ENCODE measurements at regions not wholly inside any gene's neighbourhood (a gene's known extent, or its start where the extent isn't known, plus 50 kb on each side); places are given as distances from the start of the nearest gene placed in this dataset.
"Not testable (repeated sequence)": the region's sequence is repeated elsewhere in the genome, so short reads cannot be mapped to it uniquely, and the experiment has no call there.

GRCh38 chr6:155861821-155862220, 406.2 kb upstream of the NOX3 start:
- TF ChIP-seq, protein P1, sequence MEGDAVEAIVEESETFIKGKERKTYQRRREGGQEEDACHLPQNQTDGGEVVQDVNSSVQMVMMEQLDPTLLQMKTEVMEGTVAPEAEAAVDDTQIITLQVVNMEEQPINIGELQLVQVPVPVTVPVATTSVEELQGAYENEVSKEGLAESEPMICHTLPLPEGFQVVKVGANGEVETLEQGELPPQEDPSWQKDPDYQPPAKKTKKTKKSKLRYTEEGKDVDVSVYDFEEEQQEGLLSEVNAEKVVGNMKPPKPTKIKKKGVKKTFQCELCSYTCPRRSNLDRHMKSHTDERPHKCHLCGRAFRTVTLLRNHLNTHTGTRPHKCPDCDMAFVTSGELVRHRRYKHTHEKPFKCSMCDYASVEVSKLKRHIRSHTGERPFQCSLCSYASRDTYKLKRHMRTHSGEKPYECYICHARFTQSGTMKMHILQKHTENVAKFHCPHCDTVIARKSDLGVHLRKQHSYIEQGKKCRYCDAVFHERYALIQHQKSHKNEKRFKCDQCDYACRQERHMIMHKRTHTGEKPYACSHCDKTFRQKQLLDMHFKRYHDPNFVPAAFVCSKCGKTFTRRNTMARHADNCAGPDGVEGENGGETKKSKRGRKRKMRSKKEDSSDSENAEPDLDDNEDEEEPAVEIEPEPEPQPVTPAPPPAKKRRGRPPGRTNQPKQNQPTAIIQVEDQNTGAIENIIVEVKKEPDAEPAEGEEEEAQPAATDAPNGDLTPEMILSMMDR (IDR thresholded peaks at IDR 0.05; ENCODE audit: low read depth, low read length): no peak
- Histone ChIP-seq H3K9me3 (ENCODE audit: low read depth) (no peaks in the 10 kb centered on the region), H3K4me3 (no peak overlapping the region), H3K27me3 (no peaks in the 10 kb centered on the region), H3K4me1 (ENCODE audit: low read depth) (no peaks in the 10 kb centered on the region), H3K36me3 (no peaks in the 10 kb centered on the region), H3K27ac (no peak overlapping the region)
- DNase-seq (ENCODE audit: low read depth in 1 of 2, low spot score in 1 of 2): no peak

DNA sequence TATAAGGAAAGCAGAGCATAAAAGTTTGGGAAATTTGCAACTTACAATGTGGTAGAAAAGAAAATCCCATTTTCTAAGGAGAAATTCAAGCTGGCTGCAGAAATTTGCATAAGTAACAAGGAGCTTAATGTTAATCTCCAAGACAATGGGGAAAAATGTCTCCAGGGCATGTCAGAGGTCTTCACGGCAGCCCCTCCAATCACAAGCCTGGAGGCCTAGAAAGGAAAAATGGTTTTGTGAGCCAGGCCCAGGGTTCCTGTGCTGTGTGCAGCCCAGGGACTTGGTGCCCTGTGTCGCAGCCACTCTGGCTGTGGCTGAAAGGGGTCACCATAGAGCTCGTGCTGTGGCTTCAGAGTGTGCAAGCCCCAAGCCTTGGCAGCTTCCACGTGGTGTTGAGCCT, 403.3 kb upstream of the NOX3 start:
- not testable (repeated sequence) for H3K27me3 ChIP-seq; H3K36me3 ChIP-seq; H3K27ac ChIP-seq; DNase-seq (ENCODE audit: low read depth in 1 of 2, low spot score in 1 of 2); H3K4me1 ChIP-seq (ENCODE audit: low read depth); H3K9me3 ChIP-seq (ENCODE audit: low read depth); H3K4me3 ChIP-seq

GRCh38 chr6:155854787-155855186, 399.1 kb upstream of the NOX3 start:
- TF ChIP-seq, protein P1 (IDR thresholded peaks at IDR 0.05; ENCODE audit: low read depth, low read length): no peak
- Histone ChIP-seq H3K27ac (no peak overlapping the region), H3K4me3 (no peak overlapping the region), H3K27me3 (no peaks in the 10 kb centered on the region), H3K9me3 (ENCODE audit: low read depth) (no peaks in the 10 kb centered on the region), H3K36me3 (no peaks in the 10 kb centered on the region), H3K4me1 (ENCODE audit: low read depth) (no peaks in the 10 kb centered on the region)
- DNase-seq (ENCODE audit: low read depth in 1 of 2, low spot score in 1 of 2): no peak

DNA sequence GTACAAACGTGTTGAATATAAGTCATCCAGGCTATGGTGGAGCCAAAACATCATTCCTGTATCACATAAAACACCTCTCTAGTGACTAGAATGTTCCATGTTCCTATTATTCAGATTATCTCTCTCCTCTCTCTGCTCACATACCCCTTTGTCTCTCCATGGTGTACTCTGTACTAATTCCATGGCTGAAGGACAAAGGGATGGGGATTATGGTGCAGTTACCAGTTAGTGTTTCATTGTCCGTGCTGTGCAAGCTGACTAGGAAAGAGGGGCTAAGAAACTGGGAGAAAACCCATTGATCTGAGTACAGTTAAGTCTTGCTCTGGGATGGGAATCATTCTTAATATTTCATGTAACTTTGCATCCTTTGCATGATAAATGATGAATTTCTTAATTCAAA, 397.4 kb upstream of the NOX3 start:
- DNase-seq (ENCODE audit: low read depth in 1 of 2, low spot score in 1 of 2): no peak
- TF ChIP-seq, protein P1 (IDR thresholded peaks at IDR 0.05; ENCODE audit: low read depth, low read length): no peak

DNA sequence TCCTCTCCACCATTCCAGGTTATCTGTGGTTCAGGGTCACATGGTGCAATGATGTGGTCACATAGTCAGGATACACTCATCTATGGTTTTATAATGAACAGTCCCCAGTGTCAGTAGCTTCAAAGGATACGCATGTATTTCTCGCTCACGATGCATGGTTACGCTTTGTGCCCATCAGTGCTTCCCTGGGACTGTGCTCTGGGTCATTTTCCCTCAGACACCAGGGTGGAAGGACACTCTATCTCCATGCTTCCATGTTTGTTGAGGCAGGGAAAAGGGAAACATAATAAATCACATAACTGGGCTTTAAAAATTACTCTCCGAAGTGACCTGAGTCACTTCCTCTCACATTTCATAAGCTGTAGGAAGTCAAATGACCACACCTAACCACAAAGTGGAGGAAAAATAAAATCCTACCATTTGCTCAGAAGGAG, 394.8 kb upstream of the NOX3 start:
- Histone ChIP-seq H3K36me3 (no peaks in the 10 kb centered on the region), H3K4me3 (no peak overlapping the region), H3K4me1 (ENCODE audit: low read depth) (no peaks in the 10 kb centered on the region), H3K27me3 (no peaks in the 10 kb centered on the region), H3K9me3 (ENCODE audit: low read depth) (no peaks in the 10 kb centered on the region), H3K27ac (no peak overlapping the region)
- peak in 1 of 2 donors; percentile 12 for DNase-seq (ENCODE audit: low read depth in 1 of 2, low spot score in 1 of 2)
- TF ChIP-seq, protein P1 (IDR thresholded peaks at IDR 0.05; ENCODE audit: low read depth, low read length): no peak

More for the DNA sequence above, 397.4 kb upstream of the NOX3 start:
- Histone ChIP-seq H3K27me3 (no peaks in the 10 kb centered on the region), H3K4me3 (no peak overlapping the region), H3K4me1 (ENCODE audit: low read depth) (no peaks in the 10 kb centered on the region), H3K27ac (no peak overlapping the region), H3K9me3 (ENCODE audit: low read depth) (no peaks in the 10 kb centered on the region), H3K36me3 (no peaks in the 10 kb centered on the region)

DNA sequence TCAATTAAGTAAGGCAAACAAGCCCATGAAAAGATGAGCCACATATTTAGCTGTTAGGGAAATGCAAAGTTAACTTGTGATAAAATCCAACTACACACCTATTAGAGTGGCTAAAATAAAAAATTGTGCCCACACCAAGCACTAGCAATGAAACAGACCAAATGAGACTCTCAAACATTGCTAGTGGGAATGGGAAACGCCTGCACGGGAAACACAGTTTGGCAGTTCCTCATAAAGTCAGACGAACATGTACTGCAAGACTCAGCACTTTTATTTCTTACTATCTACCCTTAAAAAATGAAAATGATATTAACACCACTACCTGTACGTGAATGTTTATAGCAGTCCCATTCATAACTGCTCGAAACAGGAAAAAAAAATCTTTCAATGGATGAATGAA, 392.1 kb upstream of the NOX3 start:
- H3K4me1 ChIP-seq (ENCODE audit: low read depth): no peaks in the 10 kb centered on the region
- H3K4me3 ChIP-seq: no peak overlapping the region
- no peak for DNase-seq (ENCODE audit: low read depth in 1 of 2, low spot score in 1 of 2)
- TF ChIP-seq, protein P1 (IDR thresholded peaks at IDR 0.05; ENCODE audit: low read depth, low read length): no peak
- no peaks in the 10 kb centered on the region for H3K9me3 ChIP-seq (ENCODE audit: low read depth)
- H3K27me3 ChIP-seq: no peaks in the 10 kb centered on the region
- H3K27ac ChIP-seq: no peak overlapping the region
- no peaks in the 10 kb centered on the region for H3K36me3 ChIP-seq
